ENCODE measurements at regions not wholly inside any gene's neighbourhood (a gene's known extent, or its start where the extent isn't known, plus 50 kb on each side); places are given as distances from the start of the nearest gene placed in this dataset.

- peak overlapping the region; percentile 22 for H3K4me3 Mint-ChIP-seq
- Histone ChIP-seq H3K4me1 (peaks cover 7% of the 10 kb centered on the region), H3K27me3 (no peaks in the 10 kb centered on the region), H3K27ac (no peak overlapping the region), H2AFZ (replicated peaks) (no peak overlapping the region), H3K79me2 (ENCODE audit: low read depth) (no peaks in the 10 kb centered on the region), H3K9ac (no peak overlapping the region), H3K9me3 (ENCODE audit: low read depth) (no peaks in the 10 kb centered on the region), H3K4me3 (no peak overlapping the region), H3K36me3 (no peaks in the 10 kb centered on the region), H3F3A (ENCODE audit: low read depth) (peaks cover 4% of the 10 kb centered on the region), H4K20me1 (ENCODE audit: low read depth) (no peaks in the 10 kb centered on the region), H3K4me2 (no peak overlapping the region)
- peak overlapping the region; percentile 3 for H3K27ac Mint-ChIP-seq
- TF ChIP-seq CTCF (IDR thresholded peaks at IDR 0.05) (peak; percentile 98), EZH2 (IDR thresholded peaks at IDR 0.05) (no peak)
- no peaks in the 10 kb centered on the region for H3K36me3 Mint-ChIP-seq
- peaks cover 28% of the 10 kb centered on the region for H3K27me3 Mint-ChIP-seq (ENCODE audit: insufficient read depth, low read depth)
- DNase-seq (ENCODE audit: low spot score) = peak; percentile 82
- H3K9me3 Mint-ChIP-seq = peaks cover 4% of the 10 kb centered on the region
- H3K4me1 Mint-ChIP-seq = peaks cover 52% of the 10 kb centered on the region
Observed at GRCh38 chr11:119533921-119534736, 111.2 kb upstream of the THY1 start.

- H2AFZ ChIP-seq (replicated peaks) = no peak overlapping the region
- no peak overlapping the region for H3K4me3 ChIP-seq
- Mint-ChIP-seq H3K9me3 (peaks cover 7% of the 10 kb centered on the region), H3K4me3 (peak overlapping the region; percentile 22), H3K27me3 (ENCODE audit: insufficient read depth, low read depth) (peaks cover 28% of the 10 kb centered on the region), H3K27ac (peak overlapping the region; percentile 3), H3K36me3 (no peaks in the 10 kb centered on the region), H3K4me1 (peaks cover 49% of the 10 kb centered on the region)
- no peaks in the 10 kb centered on the region for H3K27me3 ChIP-seq
- no peaks in the 10 kb centered on the region for H3K36me3 ChIP-seq
- no peak for DNase-seq (ENCODE audit: low spot score)
- H3K9ac ChIP-seq = no peak overlapping the region
- H3K4me2 ChIP-seq = no peak overlapping the region
- no peaks in the 10 kb centered on the region for H3K9me3 ChIP-seq (ENCODE audit: low read depth)
- peaks cover 4% of the 10 kb centered on the region for H3F3A ChIP-seq (ENCODE audit: low read depth)
- H4K20me1 ChIP-seq (ENCODE audit: low read depth) = no peaks in the 10 kb centered on the region
- no peak overlapping the region for H3K27ac ChIP-seq
- TF ChIP-seq EZH2 (IDR thresholded peaks at IDR 0.05) (no peak), EZH2phosphoT487 (IDR thresholded peaks at IDR 0.05) (no peak), CTCF (IDR thresholded peaks at IDR 0.05) (no peak)
- H3K79me2 ChIP-seq (ENCODE audit: low read depth) = no peaks in the 10 kb centered on the region
- peaks cover 7% of the 10 kb centered on the region for H3K4me1 ChIP-seq
Observed at GRCh38 chr11:119533462-119533861, 110.5 kb upstream of the THY1 start.

- H2AFZ ChIP-seq (replicated peaks) = no peak overlapping the region
- H3K9ac ChIP-seq = no peak overlapping the region
- no peak overlapping the region for H3K4me3 ChIP-seq
- H3K9me3 ChIP-seq (ENCODE audit: low read depth) = no peaks in the 10 kb centered on the region
- H3F3A ChIP-seq (ENCODE audit: low read depth) = peaks cover 4% of the 10 kb centered on the region
- Mint-ChIP-seq H3K4me1 (peaks cover 47% of the 10 kb centered on the region), H3K9me3 (peaks cover 7% of the 10 kb centered on the region), H3K27me3 (ENCODE audit: insufficient read depth, low read depth) (peaks cover 26% of the 10 kb centered on the region), H3K27ac (peak overlapping the region; percentile 17), H3K4me3 (no peak overlapping the region), H3K36me3 (no peaks in the 10 kb centered on the region)
- H3K4me2 ChIP-seq = no peak overlapping the region
- H3K36me3 ChIP-seq = no peaks in the 10 kb centered on the region
- peaks cover 7% of the 10 kb centered on the region for H3K4me1 ChIP-seq
- H4K20me1 ChIP-seq (ENCODE audit: low read depth) = no peaks in the 10 kb centered on the region
- no peaks in the 10 kb centered on the region for H3K27me3 ChIP-seq
- H3K27ac ChIP-seq = no peak overlapping the region
- no peaks in the 10 kb centered on the region for H3K79me2 ChIP-seq (ENCODE audit: low read depth)
- TF ChIP-seq CTCF (IDR thresholded peaks at IDR 0.05) = no peak
- TF ChIP-seq EZH2 (IDR thresholded peaks at IDR 0.05) = no peak
- no peak for TF ChIP-seq EZH2phosphoT487 (IDR thresholded peaks at IDR 0.05)
- DNase-seq (ENCODE audit: low spot score) = no peak
Observed at GRCh38 chr11:119532551-119532950, 109.6 kb upstream of the THY1 start.

Data from neural progenitor cell (in vitro differentiated cells).